Kasumi-1 (cell line): ENCODE measurements at regions not wholly inside any gene's neighbourhood (a gene's known extent, or its start where the extent isn't known, plus 50 kb on each side); places are given as distances from the start of the nearest gene placed in this dataset.

ENCODE experiments used
- DNase-seq, 2 experiments: peaks; one replicate each; lab custom pipeline; 2025; lab: John Stamatoyannopoulos, UW

- peak; percentile 40 to 62 for DNase-seq
Measured at GRCh38 chr14:49971156-49972130, 78.6 kb downstream of the ARF6 start.

GRCh38 chr14:49972131-49972671, 79.3 kb downstream of the ARF6 start:
- peak; percentile 83 to 90 for DNase-seq

- DNase-seq = no peak
Measured at GRCh38 chr14:49972823-49973222, 79.9 kb downstream of the ARF6 start.

GRCh38 chr14:49975276-49975675, 82.4 kb downstream of the ARF6 start:
- DNase-seq = no peak

- DNase-seq = no peak
Measured at GRCh38 chr14:49975799-49976198, 82.9 kb downstream of the ARF6 start.

- DNase-seq = peak; percentile 53 to 55
Measured at GRCh38 chr14:49977126-49977841, 84.4 kb downstream of the ARF6 start.

GRCh38 chr14:49980027-49980426, 87.1 kb downstream of the ARF6 start:
- DNase-seq = no peak

- DNase-seq = no peak
Measured at GRCh38 chr14:49982082-49982481, 89.2 kb downstream of the ARF6 start.

GRCh38 chr14:49982501-49982951, 89.6 kb downstream of the ARF6 start:
- DNase-seq = no peak

GRCh38 chr14:49984424-49984823, 91.5 kb downstream of the ARF6 start:
- DNase-seq = no peak

- DNase-seq = no peak
Measured at GRCh38 chr14:49986343-49987014, 93.6 kb downstream of the ARF6 start.

- DNase-seq = no peak
Measured at GRCh38 chr14:49988080-49988990, 95.5 kb downstream of the ARF6 start.

GRCh38 chr14:49989966-49990365, 97.1 kb downstream of the ARF6 start:
- DNase-seq = no peak

GRCh38 chr14:49991491-49991890, 98.6 kb downstream of the ARF6 start:
- DNase-seq = no peak

- DNase-seq = no peak
Measured at GRCh38 chr14:49992036-49992435, 99.2 kb downstream of the ARF6 start.

- DNase-seq = no peak
Measured at GRCh38 chr14:49992448-49992847, 99.6 kb downstream of the ARF6 start.

- DNase-seq = no peak
Measured at GRCh38 chr14:49992901-49993339, 100.0 kb downstream of the ARF6 start.

- DNase-seq = no peak
Measured at GRCh38 chr14:49993565-49993964, 100.7 kb downstream of the ARF6 start.

GRCh38 chr14:49994951-49995561, 102.2 kb downstream of the ARF6 start:
- no peak for DNase-seq

GRCh38 chr14:49997991-49998390, 105.1 kb downstream of the ARF6 start:
- no peak for DNase-seq
